ENCODE measurements at regions not wholly inside any gene's neighbourhood (a gene's known extent, or its start where the extent isn't known, plus 50 kb on each side); places are given as distances from the start of the nearest gene placed in this dataset.

- H3K4me1 ChIP-seq (ENCODE audit: control insufficient read depth in 2 of 2, insufficient read depth in 2 of 2, low read length in 2 of 2), result no peaks in the 10 kb centered on the region
Measured at GRCh38 chr4:77220828-77221613, 64.0 kb downstream of the CCNG2 start.

GRCh38 chr4:77225022-77225421 is 68.0 kb downstream of the CCNG2 start:
- intact Hi-C loops (cut with micrococcal nuclease), result no loop called here
- ATAC-seq, result no peak

More at GRCh38 chr4:77220828-77221613, 64.0 kb downstream of the CCNG2 start:
- CTCF ChIA-PET, result no interaction called here
- intact Hi-C loops (cut with micrococcal nuclease), result no loop called here
- H3K27ac ChIP-seq (ENCODE audit: low read depth, low read length), result no peak overlapping the region
- no peak overlapping the region for H3K4me3 ChIP-seq (ENCODE audit: low read length)
- DNase-seq, result no peak
- ATAC-seq, result no peak
- Mint-ChIP-seq H3K36me3 (no peaks in the 10 kb centered on the region), H3K27me3 (peaks cover 0 to 11% (median 0%) of the 10 kb centered on the region in 5 donors), H3K4me1 (no peaks in the 10 kb centered on the region), H3K9me3 (peaks cover 0 to under 1% (median 0%) of the 10 kb centered on the region in 11 donors), H3K27ac (no peak overlapping the region), H3K4me3 (no peak overlapping the region)
- H3K36me3 ChIP-seq (ENCODE audit: control insufficient read depth in 2 of 3, insufficient read depth in 3 of 3, low read length in 3 of 3), result no peaks in the 10 kb centered on the region
- H3K27me3 ChIP-seq (ENCODE audit: control insufficient read depth in 2 of 2, insufficient read depth in 2 of 2, low read length in 2 of 2), result no peaks in the 10 kb centered on the region
- POLR2A ChIA-PET, result no interaction called here
- no peaks in the 10 kb centered on the region for H3K9me3 ChIP-seq (ENCODE audit: control insufficient read depth in 2 of 3, low read length in 3 of 3)

GRCh38 chr4:77226939-77227705 is 70.1 kb downstream of the CCNG2 start:
- peaks cover 0 to 11% (median 3%) of the 10 kb centered on the region in 5 donors for H3K36me3 Mint-ChIP-seq
- peaks cover 0 to 13% (median 5%) of the 10 kb centered on the region in 5 donors for H3K27me3 Mint-ChIP-seq
- DNase-seq, result no peak
- POLR2A ChIA-PET, result no interaction called here
- intact Hi-C loops (cut with micrococcal nuclease), result no loop called here
- H3K4me1 Mint-ChIP-seq, result no peaks in the 10 kb centered on the region
- H3K4me3 Mint-ChIP-seq, result no peak overlapping the region
- H3K9me3 ChIP-seq (ENCODE audit: control insufficient read depth in 2 of 3, low read length in 3 of 3), result peaks cover 0 to 15% (median 0%) of the 10 kb centered on the region in 3 experiments
- H3K27ac Mint-ChIP-seq, result no peak overlapping the region
- peaks cover 0 to 22% (median 9%) of the 10 kb centered on the region in 11 donors for H3K9me3 Mint-ChIP-seq
- H3K27ac ChIP-seq (ENCODE audit: low read depth, low read length), result no peak overlapping the region
- no peaks in the 10 kb centered on the region for H3K4me1 ChIP-seq (ENCODE audit: control insufficient read depth in 2 of 2, insufficient read depth in 2 of 2, low read length in 2 of 2)
- no peak for ATAC-seq
- no peaks in the 10 kb centered on the region for H3K27me3 ChIP-seq (ENCODE audit: control insufficient read depth in 2 of 2, insufficient read depth in 2 of 2, low read length in 2 of 2)
- no peak overlapping the region for H3K4me3 ChIP-seq (ENCODE audit: low read length)
- H3K36me3 ChIP-seq (ENCODE audit: control insufficient read depth in 2 of 3, insufficient read depth in 3 of 3, low read length in 3 of 3), result no peaks in the 10 kb centered on the region
- CTCF ChIA-PET, result no interaction called here

More at GRCh38 chr4:77225022-77225421, 68.0 kb downstream of the CCNG2 start:
- H3K27me3 Mint-ChIP-seq, result peaks cover 0 to 16% (median 5%) of the 10 kb centered on the region in 5 donors
- no peaks in the 10 kb centered on the region for H3K4me1 ChIP-seq (ENCODE audit: control insufficient read depth in 2 of 2, insufficient read depth in 2 of 2, low read length in 2 of 2)
- H3K4me3 Mint-ChIP-seq, result no peak overlapping the region
- H3K4me1 Mint-ChIP-seq, result no peaks in the 10 kb centered on the region
- POLR2A ChIA-PET, result no interaction called here
- H3K27ac Mint-ChIP-seq, result no peak overlapping the region
- H3K27ac ChIP-seq (ENCODE audit: low read depth, low read length), result no peak overlapping the region
- H3K36me3 Mint-ChIP-seq, result peaks cover 0 to 11% (median 3%) of the 10 kb centered on the region in 5 donors
- no peaks in the 10 kb centered on the region for H3K27me3 ChIP-seq (ENCODE audit: control insufficient read depth in 2 of 2, insufficient read depth in 2 of 2, low read length in 2 of 2)
- peaks cover 0 to 15% (median 0%) of the 10 kb centered on the region in 3 experiments for H3K9me3 ChIP-seq (ENCODE audit: control insufficient read depth in 2 of 3, low read length in 3 of 3)
- no peak overlapping the region for H3K4me3 ChIP-seq (ENCODE audit: low read length)
- H3K9me3 Mint-ChIP-seq, result peaks cover 0 to 22% (median 9%) of the 10 kb centered on the region in 11 donors
- CTCF ChIA-PET, result no interaction called here
- DNase-seq, result no peak
- no peaks in the 10 kb centered on the region for H3K36me3 ChIP-seq (ENCODE audit: control insufficient read depth in 2 of 3, insufficient read depth in 3 of 3, low read length in 3 of 3)

- no peak overlapping the region for H3K27ac Mint-ChIP-seq
- DNase-seq, result no peak
- intact Hi-C loops (cut with micrococcal nuclease), result no loop called here
- Histone ChIP-seq H3K27me3 (ENCODE audit: control insufficient read depth in 2 of 2, insufficient read depth in 2 of 2, low read length in 2 of 2) (no peaks in the 10 kb centered on the region), H3K4me3 (ENCODE audit: low read length) (no peak overlapping the region), H3K9me3 (ENCODE audit: control insufficient read depth in 2 of 3, low read length in 3 of 3) (peaks cover 0 to 15% (median 0%) of the 10 kb centered on the region in 3 experiments), H3K4me1 (ENCODE audit: control insufficient read depth in 2 of 2, insufficient read depth in 2 of 2, low read length in 2 of 2) (no peaks in the 10 kb centered on the region), H3K27ac (ENCODE audit: low read depth, low read length) (no peak overlapping the region), H3K36me3 (ENCODE audit: control insufficient read depth in 2 of 3, insufficient read depth in 3 of 3, low read length in 3 of 3) (no peaks in the 10 kb centered on the region)
- H3K4me1 Mint-ChIP-seq, result peaks cover 0 to 1% (median 0%) of the 10 kb centered on the region in 7 donors
- H3K4me3 Mint-ChIP-seq, result no peak overlapping the region
- no peak for ATAC-seq
- H3K9me3 Mint-ChIP-seq, result peaks cover 0 to 22% (median 9%) of the 10 kb centered on the region in 11 donors
- ChIA-PET CTCF (no interaction called here), POLR2A (interaction anchor here (0.6 kb wide), 1 partner anchor 49 kb away, joined by 4 read pairs; no protein-coding TSS in a partner anchor)
- peaks cover 0 to 11% (median 3%) of the 10 kb centered on the region in 5 donors for H3K36me3 Mint-ChIP-seq
- H3K27me3 Mint-ChIP-seq, result peaks cover 0 to 10% (median 4%) of the 10 kb centered on the region in 5 donors
Measured at GRCh38 chr4:77229433-77229832, 72.4 kb downstream of the CCNG2 start.

GRCh38 chr4:77232653-77233052 is 75.6 kb downstream of the CCNG2 start:
- H3K27ac ChIP-seq (ENCODE audit: low read depth, low read length), result no peak overlapping the region
- Mint-ChIP-seq H3K4me3 (no peak overlapping the region), H3K27ac (no peak overlapping the region), H3K27me3 (peaks cover 3 to 11% (median 9%) of the 10 kb centered on the region in 5 donors), H3K36me3 (peaks cover 0 to 7% (median 3%) of the 10 kb centered on the region in 5 donors), H3K4me1 (peaks cover 0 to 6% (median 0%) of the 10 kb centered on the region in 7 donors), H3K9me3 (peaks cover 0 to 10% (median 5%) of the 10 kb centered on the region in 11 donors)
- H3K36me3 ChIP-seq (ENCODE audit: control insufficient read depth in 2 of 3, insufficient read depth in 3 of 3, low read length in 3 of 3), result no peaks in the 10 kb centered on the region
- H3K9me3 ChIP-seq (ENCODE audit: control insufficient read depth in 2 of 3, low read length in 3 of 3), result peaks cover 0 to 8% (median 0%) of the 10 kb centered on the region in 3 experiments
- DNase-seq, result no peak
- POLR2A ChIA-PET, result no interaction called here
- H3K4me3 ChIP-seq (ENCODE audit: low read length), result no peak overlapping the region
- no peak for ATAC-seq
- intact Hi-C loops (cut with micrococcal nuclease), result no loop called here
- no peaks in the 10 kb centered on the region for H3K27me3 ChIP-seq (ENCODE audit: control insufficient read depth in 2 of 2, insufficient read depth in 2 of 2, low read length in 2 of 2)
- H3K4me1 ChIP-seq (ENCODE audit: control insufficient read depth in 2 of 2, insufficient read depth in 2 of 2, low read length in 2 of 2), result no peaks in the 10 kb centered on the region
- CTCF ChIA-PET, result no interaction called here

GRCh38 chr4:77235289-77235854 is 78.4 kb downstream of the CCNG2 start:
- no peak overlapping the region for H3K27ac Mint-ChIP-seq
- CTCF ChIA-PET, result no interaction called here

More at GRCh38 chr4:77235289-77235854, 78.4 kb downstream of the CCNG2 start:
- H3K36me3 Mint-ChIP-seq, result no peaks in the 10 kb centered on the region
- Histone ChIP-seq H3K4me1 (ENCODE audit: control insufficient read depth in 2 of 2, insufficient read depth in 2 of 2, low read length in 2 of 2) (no peaks in the 10 kb centered on the region), H3K4me3 (ENCODE audit: low read length) (no peak overlapping the region), H3K27ac (ENCODE audit: low read depth, low read length) (no peak overlapping the region), H3K9me3 (ENCODE audit: control insufficient read depth in 2 of 3, low read length in 3 of 3) (no peaks in the 10 kb centered on the region), H3K27me3 (ENCODE audit: control insufficient read depth in 2 of 2, insufficient read depth in 2 of 2, low read length in 2 of 2) (no peaks in the 10 kb centered on the region), H3K36me3 (ENCODE audit: control insufficient read depth in 2 of 3, insufficient read depth in 3 of 3, low read length in 3 of 3) (no peaks in the 10 kb centered on the region)
- H3K4me1 Mint-ChIP-seq, result peaks cover 0 to 6% (median 0%) of the 10 kb centered on the region in 7 donors
- no peak for DNase-seq
- POLR2A ChIA-PET, result no interaction called here
- peak overlapping the region in 1 of 10 donors; percentile 17 for H3K4me3 Mint-ChIP-seq
- H3K27me3 Mint-ChIP-seq, result peaks cover 3 to 9% (median 6%) of the 10 kb centered on the region in 5 donors
- ATAC-seq, result no peak
- H3K9me3 Mint-ChIP-seq, result peaks cover 0 to 2% (median 0%) of the 10 kb centered on the region in 11 donors
- intact Hi-C loops (cut with micrococcal nuclease), result no loop called here
